HCT116 (cell line): ENCODE measurements at regions not wholly inside any gene's neighbourhood (a gene's known extent, or its start where the extent isn't known, plus 50 kb on each side); places are given as distances from the start of the nearest gene placed in this dataset.

Source experiments
- ATAC-seq: fragments of 200-7000 bp; cut with Tn5 transposase; 2 replicates; pipeline ENCODE4 v1.9.1; 2020; ENCODE audit warnings: mild to moderate bottlenecking, moderate library complexity
- BruUV-seq: library from RNA; stranded (reverse); fragments of 400-500 nt; replicated peaks from 2 replicates; lab custom pipeline; 2021; lab: Mats Ljungman, UMichigan
- CTCF ChIA-PET: fragments of 300-600 bp; sonication (Branson Sonifier 250); formaldehyde crosslinking; loops from one replicate; lab custom pipeline; 2021; ENCODE audit warnings: antibody characterized with exemption; lab: Charles Lee
- POLR2A ChIA-PET: fragments of 300-600, 350-600 bp; sonication (Branson Sonifier 250); formaldehyde crosslinking; loops from one replicate; lab custom pipeline; 2021; ENCODE audit warnings: antibody characterized with exemption; lab: Charles Lee
- RAD21 ChIA-PET, 2 experiments: fragments of 300-600 bp; sonication (Branson Sonifier 250); formaldehyde crosslinking; loops; one replicate each; lab custom pipeline; 2023; ENCODE audit warnings: low total read pairs in 2 of 2; ENCODE audit not compliant: uncharacterized antibody in 2 of 2, unreplicated experiment in 2 of 2, low non-redundant PET in 1 of 2; lab: Charles Lee
- DNase-seq: peaks from one replicate; pipeline ENCODE4 v3.0.0-alpha.2; 2010; ENCODE audit warnings: low read depth, low spot score
- H2AFZ ChIP-seq: fragments of 200-600 bp; shearing (Covaris generic), sonication (generic); 2 replicates; pipeline ENCODE4 v1.6.1; 2017; ENCODE audit warnings: low read depth, mixed run types, mixed read lengths, antibody characterized with exemption, low read length; ENCODE audit not compliant: poor library complexity, severe bottlenecking
- H3K27ac ChIP-seq: 2 replicates; pipeline ENCODE4 v1.5.1; 2012; ENCODE audit warnings: low read depth, low read length
- H3K27me3 ChIP-seq: fragments of 200-600 bp; sonication (generic); 2 replicates; pipeline ENCODE4 v1.6.1; 2016; ENCODE audit warnings: mixed run types, low read length, mixed read lengths; ENCODE audit not compliant: insufficient read depth
- H3K36me3 ChIP-seq, 2 experiments: fragments of 200-500 bp in 1 of 2; fragments of 200-600 bp in 1 of 2; sonication (Bioruptor generic) in 1 of 2; sonication (generic) in 1 of 2; 2 replicates each; pipeline versions ENCODE4 v1.5.1 to v1.6.1; 2014 to 2016; ENCODE audit warnings: low read length in 2 of 2, inconsistent platforms in 1 of 2, mixed read lengths in 1 of 2, mixed run types in 1 of 2; ENCODE audit not compliant: insufficient read depth in 2 of 2, control insufficient read depth in 1 of 2
- H3K4me1 ChIP-seq, 2 experiments: fragments of 200-600 bp in 1 of 2; sonication (generic) in 1 of 2; 2 replicates each; pipeline versions ENCODE4 v1.5.1 to v1.6.1; 2012 to 2017; ENCODE audit warnings: low read length in 2 of 2, inconsistent platforms in 1 of 2, mild to moderate bottlenecking in 1 of 2, mixed read lengths in 1 of 2, mixed run types in 1 of 2, moderate library complexity in 1 of 2; ENCODE audit not compliant: insufficient read depth in 2 of 2, control insufficient read depth in 1 of 2
- H3K4me2 ChIP-seq: fragments of 200-600 bp; sonication (generic); 2 replicates; pipeline ENCODE4 v1.6.1; 2017; ENCODE audit warnings: mixed run types, low read length, mixed read lengths
- H3K4me3 ChIP-seq, 2 experiments: fragments of 200-600 bp in 1 of 2; sonication (generic) in 1 of 2; replicated peaks in 1 of 2; 2 replicates each; pipeline ENCODE4 v1.5.1; 2011 to 2016; ENCODE audit warnings: low read length in 2 of 2, control low read depth in 1 of 2, low read depth in 1 of 2, mild to moderate bottlenecking in 1 of 2, mixed read lengths in 1 of 2, mixed run types in 1 of 2
- H3K79me2 ChIP-seq: fragments of 200-600 bp; sonication (generic); 2 replicates; pipeline ENCODE4 v1.6.1; 2017; ENCODE audit warnings: mild to moderate bottlenecking, mixed run types, low read length, moderate library complexity, mixed read lengths; ENCODE audit not compliant: insufficient read depth
- H3K9ac ChIP-seq: fragments of 200-600 bp; sonication (generic); 2 replicates; pipeline ENCODE4 v1.6.1; 2016; ENCODE audit warnings: low read length, mixed read lengths
- H3K9me2 ChIP-seq: fragments of 200-600 bp; sonication (generic), shearing (Covaris generic); 2 replicates; pipeline ENCODE4 v1.6.1; 2017; ENCODE audit warnings: mixed run types, mild to moderate bottlenecking, moderate library complexity; ENCODE audit not compliant: insufficient read depth
- H3K9me3 ChIP-seq, 2 experiments: fragments of 200-500 bp in 1 of 2; fragments of 200-600 bp in 1 of 2; sonication (Bioruptor generic) in 1 of 2; sonication (generic) in 1 of 2; 2 replicates each; pipeline ENCODE4 v1.6.1; 2014 to 2017; ENCODE audit warnings: low read length in 2 of 2, mixed read lengths in 2 of 2, inconsistent platforms in 1 of 2, low read depth in 1 of 2, mild to moderate bottlenecking in 1 of 2, mixed run types in 1 of 2, moderate library complexity in 1 of 2; ENCODE audit not compliant: control insufficient read depth in 1 of 2, insufficient read depth in 1 of 2
- H4K20me1 ChIP-seq: fragments of 200-600 bp; sonication (generic), shearing (Covaris generic); 2 replicates; pipeline ENCODE4 v1.6.1; 2017; ENCODE audit warnings: mixed run types, mild to moderate bottlenecking, moderate library complexity; ENCODE audit not compliant: insufficient read depth
- CTCF ChIP-seq, 3 experiments: fragments of 200-600 bp in 1 of 3; sonication (generic) in 1 of 3; IDR thresholded peaks in 2 of 3; conservative IDR thresholded peaks in 1 of 3; 2 replicates each; pipeline ENCODE4 v1.5.1; 2012 to 2017; ENCODE audit warnings: low read depth in 2 of 3, low read length in 2 of 3, antibody characterized with exemption in 1 of 3, borderline replicate concordance in 1 of 3, control low read depth in 1 of 3, mild to moderate bottlenecking in 1 of 3, mixed read lengths in 1 of 3, mixed run types in 1 of 3, moderate library complexity in 1 of 3; ENCODE audit not compliant: insufficient read depth in 1 of 3
- JUND ChIP-seq: IDR thresholded peaks from 2 replicates; pipeline ENCODE4 v1.6.1; 2012
- MAX ChIP-seq: IDR thresholded peaks from 2 replicates; pipeline ENCODE4 v1.6.1; 2012
- POLR2AphosphoS5 ChIP-seq: IDR thresholded peaks from 2 replicates; pipeline ENCODE4 v1.6.1; 2011; ENCODE audit warnings: mild to moderate bottlenecking, low read depth, low read length, moderate library complexity
- SRF ChIP-seq: IDR thresholded peaks from 2 replicates; pipeline ENCODE4 v1.6.1; 2012; ENCODE audit warnings: low read depth
- ZBTB33 ChIP-seq: IDR thresholded peaks from 2 replicates; pipeline ENCODE4 v1.6.1; 2011; ENCODE audit warnings: mild to moderate bottlenecking, low read length, moderate library complexity; ENCODE audit not compliant: insufficient replicate concordance; ENCODE audit errors: extremely low read depth
- intact Hi-C: fragments of 100-400 bp; cut with micrococcal nuclease; formaldehyde crosslinking; loops from 2 replicates; pipeline ENCODE4 v1.10.0; 2022

DNA sequence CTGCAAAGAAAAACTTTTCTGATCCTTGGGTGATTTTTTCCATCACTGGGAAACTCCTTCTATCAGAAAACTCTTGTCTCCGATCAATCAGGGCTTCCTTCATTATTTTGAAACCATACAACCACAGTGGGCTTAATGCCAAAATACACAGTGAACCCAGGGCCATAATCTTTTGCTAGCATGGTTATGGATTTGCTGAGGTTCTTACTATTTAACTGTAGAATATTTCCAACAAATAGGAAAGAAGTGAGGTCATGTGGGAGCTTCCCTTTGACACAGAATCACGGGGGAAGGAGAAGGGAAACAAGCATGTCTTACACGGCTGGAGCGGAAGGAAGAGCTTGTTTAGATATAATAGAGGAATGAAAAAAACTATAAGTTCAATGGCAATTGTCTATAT is 1241.7 kb downstream of the REEP3 start:
- Histone ChIP-seq H3K4me3 (no peak overlapping the region), H3K36me3 (no peaks in the 10 kb centered on the region), H2AFZ (no peak overlapping the region), H3K27me3 (no peaks in the 10 kb centered on the region), H3K9ac (no peak overlapping the region), H3K4me1 (no peaks in the 10 kb centered on the region), H3K9me2 (no peaks in the 10 kb centered on the region), H4K20me1 (no peaks in the 10 kb centered on the region), H3K4me2 (no peak overlapping the region), H3K27ac (no peak overlapping the region), H3K79me2 (no peaks in the 10 kb centered on the region), H3K9me3 (no peaks in the 10 kb centered on the region)
- ATAC-seq (no peak), DNase-seq (no peak)
- no TSS peak for BruUV-seq
- ChIA-PET CTCF (no interaction called here), RAD21 (no interaction called here), POLR2A (no interaction called here)
- TF ChIP-seq JUND, result no peak
- TF ChIP-seq CTCF (IDR thresholded peaks at IDR 0.05 in 2 of 3, conservative IDR thresholded peaks at IDR 0.05 in 1 of 3; ENCODE audit: borderline replicate concordance in 1 of 3, insufficient read depth in 1 of 3, low read depth in 2 of 3, low read length in 2 of 3), result no peak
- no peak for TF ChIP-seq POLR2AphosphoS5
- TF ChIP-seq SRF, result no peak
- TF ChIP-seq MAX, result no peak
- no peak for TF ChIP-seq ZBTB33
- intact Hi-C loops, result no loop called here
